Activated T-helper 9 cell treated with anti-CD3 and anti-CD28 coated beads, Interleukin-2, amount 50 U/mL, for 16 hours (primary cell): ENCODE measurements at regions not wholly inside any gene's neighbourhood (a gene's known extent, or its start where the extent isn't known, plus 50 kb on each side); places are given as distances from the start of the nearest gene placed in this dataset.

ENCODE experiments used
- DNase-seq: peaks from one replicate; pipeline ENCODE4 v3.0.0-alpha.2; 2020; ENCODE audit warnings: low read depth

DNA sequence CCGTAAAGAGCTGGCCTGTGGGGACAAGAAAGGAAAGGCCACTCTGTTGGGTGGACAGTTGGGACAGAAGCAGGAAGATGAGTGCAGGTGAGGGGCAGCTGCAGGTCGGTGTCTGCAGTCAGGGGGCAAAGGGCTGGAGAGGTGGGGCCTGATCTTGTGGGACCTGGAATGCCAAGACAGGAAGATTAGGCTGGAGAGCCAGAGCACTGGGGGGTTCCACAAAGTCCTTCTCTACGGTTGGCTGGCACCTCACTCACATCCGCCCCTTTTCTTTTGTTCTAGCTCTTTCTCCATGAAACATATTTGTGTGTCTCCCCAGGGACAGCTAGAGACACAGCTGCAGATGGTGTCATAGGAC is 404.1 kb downstream of the PTPRU start:
- DNase-seq, result no peak

DNA sequence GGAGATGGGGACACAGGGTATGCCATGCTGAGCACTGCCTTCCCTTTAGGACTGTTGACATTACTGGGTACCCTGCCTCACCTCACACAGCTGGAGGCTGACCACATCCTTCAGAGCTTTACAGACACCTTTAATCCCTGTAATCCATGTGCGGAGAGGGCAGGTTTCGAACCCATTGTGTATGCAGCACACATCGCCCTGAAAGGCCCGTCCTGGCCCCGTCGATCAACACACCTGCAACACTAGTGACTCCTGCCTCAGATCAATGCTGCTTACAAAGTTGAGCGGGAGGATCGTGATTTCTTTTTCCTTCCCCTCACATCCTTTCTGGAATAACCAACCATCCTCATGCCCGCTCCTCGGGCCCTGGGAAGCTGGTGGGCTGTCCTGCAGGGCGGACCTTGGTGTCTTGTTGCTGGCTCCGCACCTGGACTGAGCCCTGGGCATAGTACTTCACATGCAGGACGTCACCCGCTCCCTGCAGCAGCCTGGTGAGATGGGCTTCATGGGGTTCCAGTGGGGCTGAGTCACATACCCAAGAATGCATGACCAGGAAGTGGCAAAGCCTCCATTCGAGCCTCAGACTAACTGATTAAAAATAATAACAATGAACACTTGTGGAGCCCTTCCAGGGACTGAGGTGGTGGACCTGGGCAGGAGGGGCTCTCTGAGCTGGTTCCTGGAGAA is 403.6 kb downstream of the PTPRU start:
- no peak for DNase-seq

DNA sequence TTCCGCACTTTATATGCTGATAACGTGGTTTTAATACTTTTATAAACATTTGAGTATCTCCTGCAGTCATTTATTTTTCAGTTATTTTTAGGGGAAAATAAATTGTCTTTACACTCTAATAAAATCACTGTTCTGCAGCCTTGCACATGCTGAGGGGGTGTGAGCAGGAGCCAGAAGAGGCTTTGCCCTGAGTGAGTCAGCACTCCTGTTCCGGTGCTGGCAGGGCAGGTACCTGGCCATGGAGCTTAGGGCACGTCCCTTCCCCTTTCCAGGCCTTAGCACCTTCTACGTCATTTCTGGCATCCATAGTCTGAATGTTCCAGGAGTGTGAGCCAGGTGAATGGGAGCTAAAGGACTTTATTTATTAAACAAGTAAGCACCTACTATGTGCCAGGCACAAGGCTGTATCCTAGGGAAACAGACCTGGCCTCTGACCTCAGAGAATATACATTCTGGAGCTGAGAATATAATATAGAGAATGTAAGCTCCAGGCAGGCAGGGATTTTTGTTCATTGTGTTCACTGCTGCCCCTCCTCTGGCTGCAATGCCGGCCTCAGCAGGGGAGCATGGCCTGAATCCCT is 402.9 kb downstream of the PTPRU start:
- DNase-seq, result no peak

DNA sequence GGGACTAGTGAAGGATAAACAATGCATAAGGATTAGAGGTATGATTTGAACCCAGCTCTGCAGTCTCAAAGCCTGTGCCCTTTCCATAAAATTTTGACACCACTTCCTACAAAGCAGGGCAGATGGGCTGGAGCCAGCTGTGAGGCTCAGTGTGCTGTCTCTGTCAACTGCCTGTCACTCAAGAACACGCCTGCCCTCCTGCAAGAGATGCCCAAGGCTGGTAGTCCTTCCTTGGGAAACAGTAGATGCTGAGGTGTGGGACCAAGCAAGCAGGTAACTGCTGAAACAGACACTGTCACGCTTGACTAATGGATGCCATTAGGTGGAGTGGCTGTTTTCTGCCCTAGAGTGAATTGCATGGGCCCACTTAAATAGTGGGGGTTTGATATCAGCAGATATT is 402.0 kb downstream of the PTPRU start:
- no peak for DNase-seq

DNA sequence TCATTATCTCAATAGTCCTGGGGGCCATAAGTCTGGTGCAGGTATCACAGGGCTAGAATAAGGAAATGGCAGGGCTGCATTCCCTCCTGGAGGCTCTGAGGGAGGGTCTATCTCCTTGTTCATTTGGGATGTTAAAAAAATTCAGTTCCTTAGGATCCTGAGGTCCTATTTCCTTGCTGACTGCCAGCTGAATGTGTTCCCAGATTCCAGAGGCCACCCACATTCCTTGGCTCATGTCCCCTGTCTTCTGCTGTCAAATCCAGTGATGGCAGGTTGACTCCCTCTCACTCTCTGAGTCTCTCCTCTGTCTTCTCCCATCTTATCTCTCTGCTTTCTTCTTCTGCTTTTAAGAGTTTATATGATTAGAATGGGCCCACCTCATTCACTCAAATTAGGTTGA is 400.6 kb downstream of the PTPRU start:
- no peak for DNase-seq

DNA sequence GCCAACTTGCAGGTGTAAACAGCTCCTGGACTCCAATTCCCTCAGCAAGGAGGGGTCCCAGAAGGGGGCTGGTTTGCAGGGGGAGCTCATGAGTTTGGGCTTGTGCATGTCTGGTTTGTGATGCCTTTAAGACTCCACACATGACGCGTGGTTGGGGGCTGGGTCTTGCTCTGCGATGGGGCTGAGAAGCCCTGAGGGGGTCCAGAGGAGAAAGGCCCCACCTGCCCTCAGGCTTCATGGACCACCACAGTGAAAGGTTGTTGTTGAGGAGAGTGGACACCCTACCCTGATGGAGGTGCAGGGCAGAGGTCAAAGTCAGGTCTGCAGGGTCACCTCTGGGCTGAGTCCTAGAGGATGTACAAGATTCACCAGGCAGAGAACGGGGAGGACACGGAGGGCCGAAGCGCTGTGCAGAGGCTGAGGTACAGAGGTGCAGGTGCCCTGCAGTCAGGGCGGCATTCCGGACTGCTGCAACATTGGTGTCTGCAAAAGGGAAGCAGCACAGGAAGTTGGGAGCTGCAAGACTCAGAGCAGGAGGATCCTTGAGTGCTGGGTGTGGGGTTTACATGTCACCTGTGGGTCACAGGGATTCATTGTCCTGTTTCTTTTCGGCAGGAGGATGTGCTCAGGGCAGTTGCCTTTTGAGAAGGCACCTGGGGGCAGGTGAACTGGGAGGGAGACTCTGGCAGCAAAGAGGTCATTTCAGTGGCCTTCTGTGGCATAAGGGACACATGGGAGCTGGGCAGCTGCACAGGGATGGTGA is 399.4 kb downstream of the PTPRU start:
- DNase-seq, result no peak

DNA sequence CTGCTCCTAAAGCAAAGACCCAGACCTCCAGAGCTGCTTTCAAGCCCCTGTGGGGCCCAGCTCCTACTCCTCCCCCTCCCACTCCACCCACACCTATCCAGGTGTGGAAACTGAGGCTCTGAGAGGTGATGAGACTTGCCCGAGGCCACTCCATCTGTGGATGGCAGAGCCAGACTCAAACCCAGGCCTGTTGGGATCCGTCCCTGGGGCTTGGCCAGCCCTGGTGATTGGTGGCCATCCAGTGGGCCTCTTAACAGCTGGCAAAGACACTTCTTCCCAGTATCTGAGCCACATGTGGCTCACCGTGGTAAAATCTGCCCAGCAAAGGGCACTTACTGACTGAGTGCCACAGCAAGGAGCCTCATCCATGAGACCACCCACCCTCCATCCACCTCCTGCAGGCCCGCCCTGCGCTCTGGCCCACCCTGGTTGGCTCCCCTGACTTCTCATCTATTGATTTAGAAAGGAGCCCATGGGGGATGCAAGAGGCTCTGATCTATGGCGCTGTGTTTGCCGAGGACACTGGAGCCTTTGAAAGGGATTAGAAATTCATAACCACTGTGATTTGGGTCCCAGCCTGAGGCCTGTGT is 398.5 kb downstream of the PTPRU start:
- DNase-seq, result no peak

DNA sequence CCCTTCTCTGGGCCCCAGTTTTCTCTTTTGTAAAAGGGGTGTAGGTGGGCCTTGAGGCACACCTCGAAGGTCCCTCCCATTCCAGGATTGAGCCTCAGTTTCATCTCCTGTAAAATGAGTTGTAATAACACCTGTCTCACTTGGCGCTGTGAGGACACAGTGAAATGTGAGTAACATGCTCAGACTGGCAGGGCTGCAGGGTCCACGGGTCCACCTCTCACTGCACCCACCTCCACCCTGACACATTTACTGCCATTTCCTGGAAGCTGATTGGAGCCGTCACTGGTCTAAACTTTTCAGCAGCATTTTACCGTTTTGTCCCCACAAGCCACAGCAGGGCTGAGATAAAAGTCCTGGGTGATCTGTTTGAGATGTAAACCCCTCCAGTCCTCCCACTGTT is 398.0 kb downstream of the PTPRU start:
- no peak for DNase-seq

DNA sequence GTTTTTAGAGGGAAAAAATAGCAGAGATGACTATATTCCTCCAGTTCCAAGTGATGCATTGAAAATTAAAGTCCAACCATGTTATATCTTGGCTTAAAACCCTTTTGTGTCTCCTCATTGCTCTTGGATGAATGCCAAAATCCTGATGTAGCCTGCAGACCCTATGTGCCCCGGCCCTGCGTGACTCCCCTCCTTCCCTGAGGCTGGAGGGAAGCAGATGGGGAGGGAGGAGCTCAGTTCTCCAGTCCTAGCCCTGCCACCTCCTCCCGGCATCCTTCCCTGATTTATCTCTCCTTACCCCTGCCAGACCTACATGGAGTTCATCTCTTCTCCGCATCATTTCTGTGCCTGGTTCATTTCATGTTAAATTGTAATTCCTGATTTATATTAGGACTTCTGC is 397.4 kb downstream of the PTPRU start:
- no peak for DNase-seq

DNA sequence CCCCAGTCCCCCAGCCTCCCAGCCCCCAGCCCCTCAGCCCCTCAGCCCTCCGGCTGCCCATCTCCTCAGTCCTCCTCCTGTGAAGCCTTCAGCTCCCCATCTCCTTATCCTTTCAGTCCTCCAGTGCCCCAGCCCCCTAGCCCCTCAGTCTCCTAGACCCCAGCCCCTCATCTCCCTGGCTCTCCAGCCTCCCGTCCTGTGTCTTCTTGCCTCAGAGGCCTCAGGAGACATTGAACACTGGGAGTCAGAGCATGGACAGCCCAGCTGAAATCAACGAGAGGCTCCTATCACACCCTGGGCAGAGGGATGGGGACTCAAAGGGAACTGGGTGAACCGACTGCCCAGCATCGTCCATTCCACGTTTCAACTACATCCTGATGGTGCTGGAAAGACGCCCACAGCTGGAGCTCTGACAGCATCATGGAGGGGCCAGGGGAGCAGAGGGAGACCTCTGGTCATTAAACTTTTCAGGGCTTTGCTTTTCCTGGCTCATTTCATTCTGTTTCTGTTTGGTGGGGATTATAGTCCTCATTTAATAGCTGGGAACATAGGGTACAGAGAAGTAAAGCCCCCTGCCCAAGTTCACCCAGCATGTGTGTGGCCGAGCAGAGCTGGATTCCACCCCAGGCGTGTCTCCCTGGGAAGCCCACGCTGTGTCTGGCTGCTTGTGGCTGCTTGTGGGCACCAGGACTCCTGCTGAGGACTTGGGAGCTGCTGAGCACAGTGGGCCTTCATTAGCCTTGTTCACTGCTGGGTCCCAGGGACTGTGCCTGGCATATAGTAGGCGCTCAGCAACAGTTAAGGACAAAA is 396.7 kb downstream of the PTPRU start:
- DNase-seq, result no peak

DNA sequence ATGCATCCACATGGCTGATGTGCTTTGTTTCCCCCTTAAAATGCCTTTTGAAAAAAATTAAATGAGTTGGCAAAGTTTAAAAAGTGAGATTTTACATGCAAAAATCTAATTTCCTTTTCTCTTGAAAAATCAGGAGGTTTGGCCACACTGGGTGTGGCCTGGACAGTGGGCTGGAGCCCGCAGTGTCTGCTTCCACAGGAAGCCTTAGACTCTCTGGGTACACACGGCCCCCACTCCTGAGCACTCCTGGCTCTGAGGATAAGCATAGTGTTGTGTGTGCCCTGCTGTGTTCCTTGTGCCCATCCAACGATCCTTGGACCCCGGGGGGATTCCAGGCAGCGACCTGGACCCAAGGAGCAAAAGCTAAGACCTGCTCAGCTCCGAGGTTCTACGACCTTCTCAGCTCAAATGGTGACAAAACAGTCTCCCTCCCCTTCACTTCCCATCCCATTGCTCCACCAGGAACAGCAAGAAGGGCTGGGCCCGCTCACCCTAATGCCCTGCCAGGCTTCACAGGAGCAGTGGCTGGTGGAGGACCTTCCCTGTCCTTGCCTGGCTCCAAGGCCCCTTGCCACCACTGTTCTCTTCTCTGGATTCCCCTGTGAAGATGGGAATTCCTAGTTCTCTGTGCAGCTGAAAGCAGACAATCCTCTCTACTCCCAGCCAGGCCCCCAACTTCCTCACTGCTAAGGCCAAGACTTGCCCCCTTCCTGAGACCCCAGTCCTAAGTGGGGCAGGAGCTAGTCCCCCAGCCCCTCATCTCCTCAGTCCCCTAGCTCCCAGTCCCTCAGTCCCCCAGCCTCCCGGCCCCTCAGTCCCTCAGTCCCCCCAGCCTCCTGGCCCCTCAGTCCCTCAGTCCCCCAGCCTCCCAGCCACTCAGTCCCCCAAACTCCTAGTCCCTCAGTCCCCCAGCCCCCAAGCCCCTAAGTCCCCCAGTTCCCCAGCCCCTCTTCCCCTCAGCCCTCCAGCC is 395.8 kb downstream of the PTPRU start:
- DNase-seq, result no peak

DNA sequence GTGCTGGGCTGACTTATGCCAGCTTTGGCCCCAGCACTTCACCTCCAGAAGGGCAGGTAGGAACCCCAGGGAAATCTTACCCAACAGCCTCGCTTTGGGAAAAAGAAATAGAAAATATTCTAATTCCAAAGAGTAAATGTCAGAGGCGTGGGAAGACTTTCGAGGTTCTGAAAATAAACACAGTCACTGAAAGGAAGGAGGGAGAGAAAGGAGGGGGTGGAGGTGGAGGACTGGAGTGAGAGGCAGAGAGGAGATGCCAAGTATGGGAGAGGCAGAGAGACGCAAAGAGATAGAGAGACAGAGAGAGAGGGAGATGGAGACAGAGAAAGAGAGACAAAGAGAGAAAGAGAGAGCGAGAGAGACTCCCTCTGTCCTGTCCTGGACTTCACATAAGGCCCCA is 395.0 kb downstream of the PTPRU start:
- DNase-seq, result no peak

DNA sequence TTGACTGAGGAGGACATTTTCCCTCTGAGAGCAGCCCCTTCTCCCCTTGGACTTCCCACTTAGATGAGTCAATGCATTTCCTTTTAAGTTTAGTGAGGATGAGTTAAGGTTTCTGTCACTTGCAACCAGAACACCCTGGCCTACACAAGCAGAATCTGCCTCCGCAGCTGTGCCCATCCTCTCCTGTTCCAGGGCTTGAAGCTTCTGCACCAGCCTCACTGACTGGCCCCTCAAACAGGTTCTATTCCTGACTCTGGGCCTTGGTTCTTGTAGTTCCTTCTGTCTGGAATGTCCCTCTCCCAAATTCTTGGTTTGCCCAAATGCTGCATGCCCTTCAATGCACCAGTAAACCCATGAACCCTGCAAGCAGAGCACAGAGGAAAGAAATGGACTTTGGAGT is 394.4 kb downstream of the PTPRU start:
- no peak for DNase-seq

DNA sequence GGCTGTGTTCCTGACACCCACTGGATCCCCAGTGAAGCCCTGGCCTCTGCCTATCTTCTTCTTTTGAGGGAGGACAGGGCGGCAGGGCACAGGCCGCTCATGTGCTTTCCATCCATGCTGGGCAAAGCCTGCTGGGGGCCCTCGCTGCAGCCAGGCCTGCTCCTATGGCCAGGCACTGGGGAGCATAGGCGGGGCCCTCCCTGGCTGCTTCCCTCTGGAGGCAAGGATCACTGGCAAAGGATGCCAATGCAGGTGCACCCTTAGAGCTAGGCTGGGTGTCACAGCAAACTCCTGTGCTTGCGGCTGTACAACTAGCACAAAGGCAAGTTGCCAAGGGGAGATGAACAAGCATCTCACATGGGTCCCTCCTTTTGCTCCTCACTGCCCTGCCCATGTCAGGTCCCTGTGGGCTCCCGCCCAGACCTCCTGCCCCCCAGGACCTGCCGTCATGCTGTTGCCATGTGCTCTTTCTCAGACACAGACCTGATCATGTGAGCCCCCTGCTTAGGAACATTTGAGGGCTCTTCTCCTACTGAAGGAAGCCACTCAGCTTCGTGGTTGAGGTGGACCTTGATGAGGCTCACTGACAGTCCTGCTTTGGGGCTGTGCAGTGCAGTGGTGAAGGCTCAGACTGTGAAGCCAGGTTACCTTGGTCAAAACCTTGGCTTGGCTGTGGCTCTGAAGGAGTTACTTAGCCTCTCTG is 393.6 kb downstream of the PTPRU start:
- DNase-seq, result no peak

DNA sequence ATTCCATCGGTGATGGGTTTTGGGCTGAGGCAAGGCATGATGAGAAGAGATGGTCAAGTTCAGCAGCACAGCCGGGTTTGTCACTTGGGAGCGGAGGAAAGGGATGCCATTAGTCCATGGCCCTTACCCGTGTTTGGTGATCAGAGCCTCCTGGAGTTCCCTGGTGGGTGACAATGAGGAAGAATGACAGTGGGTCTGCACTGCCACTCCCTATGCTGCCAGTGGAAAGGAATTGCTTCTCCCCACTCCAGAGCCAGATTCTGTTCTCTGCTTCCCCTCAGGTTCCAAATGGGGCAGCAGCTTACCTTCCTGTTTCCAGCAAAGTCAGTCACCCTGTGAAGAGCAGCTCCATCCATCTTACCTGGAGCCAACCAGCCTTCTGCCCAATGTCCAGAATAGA is 393.1 kb downstream of the PTPRU start:
- DNase-seq, result no peak

DNA sequence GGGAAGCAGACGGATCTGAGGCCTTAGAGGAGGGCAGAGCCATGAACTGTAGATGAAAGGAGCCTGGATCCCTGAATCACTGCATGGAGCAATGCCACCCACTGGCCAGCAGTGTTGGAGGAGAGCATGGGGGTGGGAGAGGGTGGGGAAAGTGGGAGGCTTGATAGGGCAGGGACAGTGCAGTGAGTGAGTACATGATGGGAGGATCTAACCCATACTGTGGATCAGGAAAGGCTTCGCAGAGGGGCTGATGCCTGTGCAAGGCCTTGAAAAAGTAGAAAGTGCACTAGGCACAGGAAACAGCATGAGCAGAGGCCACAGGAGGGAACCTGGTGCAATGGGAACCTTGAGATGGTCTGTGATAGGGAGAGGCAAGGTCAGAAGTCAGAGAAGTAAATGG is 391.9 kb downstream of the PTPRU start:
- DNase-seq, result no peak

DNA sequence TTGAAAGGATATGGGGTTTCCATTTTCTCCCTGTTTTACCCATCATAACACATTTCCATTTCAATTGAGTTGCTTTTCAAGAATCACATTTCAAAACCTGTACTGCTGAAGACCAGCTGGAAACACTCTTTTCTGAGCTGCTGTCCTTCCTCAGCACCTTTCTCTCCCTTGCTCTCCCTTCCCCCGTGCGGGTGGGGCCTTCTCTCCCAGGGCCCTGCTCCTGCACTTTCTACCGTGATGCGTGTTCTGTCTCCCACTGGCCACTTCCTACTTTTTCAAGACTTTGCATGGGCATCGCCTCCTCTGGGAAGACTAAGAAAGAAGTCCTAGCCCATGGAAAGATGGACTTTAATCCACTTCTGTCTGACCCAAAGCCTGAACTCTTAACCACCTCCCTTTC is 390.4 kb downstream of the PTPRU start:
- no peak for DNase-seq

DNA sequence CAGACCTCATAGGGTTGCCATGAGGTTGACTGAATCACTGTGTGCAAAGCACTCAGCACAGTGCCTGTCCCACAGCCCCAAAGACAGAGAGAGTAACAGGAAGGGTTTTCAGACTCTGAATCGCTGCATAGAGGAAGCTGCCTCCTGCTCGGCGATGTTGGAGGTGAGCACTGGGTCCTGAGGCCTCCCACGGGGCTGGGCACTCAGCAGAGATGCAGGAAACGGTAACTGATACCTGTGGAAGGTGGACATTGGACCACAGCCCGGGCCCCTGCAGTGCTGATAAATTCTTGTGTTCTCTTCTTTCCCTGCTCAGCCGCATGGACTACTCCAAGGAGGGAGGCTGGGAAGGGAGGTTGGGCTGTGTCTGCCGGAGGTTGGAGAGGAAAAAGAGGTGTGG is 389.7 kb downstream of the PTPRU start:
- no peak for DNase-seq

DNA sequence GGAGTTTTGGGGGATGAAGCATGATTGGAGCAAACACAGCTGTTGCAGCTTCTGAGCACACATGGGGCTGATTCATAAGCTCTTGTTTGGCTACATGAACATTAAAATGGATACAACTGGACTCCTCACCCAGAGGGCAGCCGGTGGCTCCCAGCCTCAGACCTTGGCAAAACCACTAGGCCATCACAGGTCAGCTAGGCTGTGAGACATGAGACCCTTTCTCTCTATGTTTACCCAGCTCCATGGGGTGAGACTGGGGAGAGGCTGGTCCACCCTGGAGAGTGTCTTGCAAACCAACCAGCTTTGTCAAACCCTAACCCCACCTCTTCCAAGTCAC is 388.7 kb downstream of the PTPRU start:
- DNase-seq, result no peak

DNA sequence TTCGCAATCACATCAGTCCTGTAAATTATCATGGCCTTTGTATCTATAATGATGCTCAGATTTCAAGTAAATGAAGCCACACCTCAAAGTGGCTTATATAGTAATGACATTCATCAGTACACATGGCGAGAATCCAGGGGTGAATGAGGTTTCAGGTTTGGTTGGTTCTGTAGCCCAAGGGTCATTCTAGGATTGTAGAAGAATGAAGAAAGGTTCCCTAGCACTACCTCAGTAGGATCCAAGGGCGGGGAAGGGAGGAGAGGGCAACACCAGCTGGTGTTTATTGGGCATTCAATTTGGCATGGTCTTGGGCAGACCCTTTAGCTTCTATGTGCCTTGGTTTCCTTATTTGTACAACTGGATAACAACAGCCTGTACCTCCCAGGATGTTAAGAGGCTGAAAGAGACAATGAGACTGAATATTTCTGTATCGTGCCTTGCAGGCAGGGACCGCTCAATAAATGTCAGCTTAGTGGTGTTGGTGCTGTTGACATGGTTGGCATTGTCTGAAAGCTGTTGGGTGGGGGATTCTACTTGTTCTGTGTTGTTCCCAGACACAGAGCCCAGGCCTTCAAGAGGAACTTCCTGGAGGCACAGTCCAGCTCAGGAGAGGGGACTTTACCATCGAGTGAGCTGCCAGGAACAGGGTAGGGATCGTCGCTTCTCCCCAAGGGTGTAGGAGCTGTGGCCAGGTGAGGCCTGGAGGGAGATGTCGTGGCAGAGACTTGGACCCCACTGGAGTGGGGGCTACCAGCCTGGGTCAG is 388.2 kb downstream of the PTPRU start:
- no peak for DNase-seq
